ENCODE measurements at regions not wholly inside any gene's neighbourhood (a gene's known extent, or its start where the extent isn't known, plus 50 kb on each side); places are given as distances from the start of the nearest gene placed in this dataset.

GRCh38 chr11:27869701-27870100 is 169.4 kb upstream of the BDNF start:
- TF ChIP-seq CTCF (IDR thresholded peaks at IDR 0.05) (no peak), ZFX (IDR thresholded peaks at IDR 0.05; ENCODE audit: borderline replicate concordance) (no peak)
